HepG2 (cell line): ENCODE measurements at regions not wholly inside any gene's neighbourhood (a gene's known extent, or its start where the extent isn't known, plus 50 kb on each side); places are given as distances from the start of the nearest gene placed in this dataset.

Source experiments
- ATAC-seq: fragments of 200-7000 bp; cut with Tn5 transposase; 3 replicates; pipeline ENCODE4 v1.9.1; 2020; ENCODE audit warnings: mild to moderate bottlenecking, moderate library complexity
- BruUV-seq: library from RNA; stranded (reverse); fragments of 400-500 nt; replicated peaks from 2 replicates; lab custom pipeline; 2021; lab: Mats Ljungman, UMichigan
- CTCF ChIA-PET: fragments of 300-600 bp; formaldehyde crosslinking; extraction: SDS; loops from one replicate; lab custom pipeline; 2021; ENCODE audit warnings: low total read pairs, inconsistent platforms, low intra/inter-chr PET ratio; lab: Yijun Ruan, JAX
- POLR2A ChIA-PET: fragments of 350-600 bp; sonication (Branson Sonifier 250); formaldehyde crosslinking; loops from one replicate; lab custom pipeline; 2020; ENCODE audit warnings: antibody characterized with exemption, inconsistent platforms; lab: Yijun Ruan, JAX
- DNase-seq: peaks from one replicate; pipeline ENCODE4 v3.0.0-alpha.2; 2015; ENCODE audit warnings: low spot score
- FAIRE-seq: peaks from 3 replicates; lab custom pipeline; 2011; peaks lifted over from hg19 to GRCh38; lab: Jason Lieb, UNC
- H2AFZ ChIP-seq: one replicate; pipeline ENCODE4 v1.6.1; 2011; ENCODE audit warnings: low read length, inconsistent platforms
- H3K27ac ChIP-seq: fragments of 300-600 bp; 3 replicates; pipeline ENCODE4 v1.8.0; 2011; ENCODE audit warnings: mixed run types, mild to moderate bottlenecking, mixed read lengths, low read length, inconsistent platforms; ENCODE audit not compliant: insufficient read depth; ENCODE audit errors: extremely low read length
- H3K27me3 ChIP-seq, 2 experiments: fragments of 200-600 bp in 1 of 2; 2 replicates in 1 of 2; 3 replicates in 1 of 2; pipeline versions ENCODE4 v1.6.0 to v1.8.0; 2011; ENCODE audit warnings: low read length in 2 of 2, mild to moderate bottlenecking in 2 of 2, moderate library complexity in 2 of 2, inconsistent platforms in 1 of 2; ENCODE audit not compliant: insufficient read depth in 2 of 2, control insufficient read depth in 1 of 2
- H3K36me3 ChIP-seq, 2 experiments: fragments of 200-600 bp in 1 of 2; replicated peaks in 1 of 2; 2 replicates in 1 of 2; 3 replicates in 1 of 2; pipeline versions ENCODE4 v1.5.1 to v1.8.0; 2011; ENCODE audit warnings: low read length in 2 of 2, inconsistent platforms in 1 of 2; ENCODE audit not compliant: insufficient read depth in 2 of 2, control insufficient read depth in 1 of 2
- H3K4me1 ChIP-seq: 2 replicates; pipeline ENCODE4 v1.5.1; 2012; ENCODE audit warnings: low read length, inconsistent platforms; ENCODE audit not compliant: insufficient read depth
- H3K4me2 ChIP-seq: 2 replicates; pipeline ENCODE4 v1.6.0; 2011; ENCODE audit warnings: low read depth, low read length, inconsistent platforms
- H3K4me3 ChIP-seq, 3 experiments: fragments of 200-600 bp in 1 of 3; sonication (generic), shearing (Covaris generic) in 1 of 3; replicated peaks in 1 of 3; 2 replicates each; pipeline ENCODE4 v1.5.1; 2011 to 2016; ENCODE audit warnings: low read length in 3 of 3, inconsistent platforms in 2 of 3, low read depth in 2 of 3, mild to moderate bottlenecking in 2 of 3, control low read depth in 1 of 3, mixed read lengths in 1 of 3; ENCODE audit not compliant: insufficient read depth in 1 of 3
- H3K79me2 ChIP-seq: one replicate; pipeline ENCODE4 v1.6.1; 2011; ENCODE audit warnings: low read length, inconsistent platforms; ENCODE audit not compliant: insufficient read depth
- H3K9ac ChIP-seq: 2 replicates; pipeline ENCODE4 v1.6.0; 2011; ENCODE audit warnings: mild to moderate bottlenecking, low read depth, low read length, inconsistent platforms; ENCODE audit not compliant: insufficient read depth
- H3K9me3 ChIP-seq: 2 replicates; pipeline ENCODE4 v1.5.1; 2012; ENCODE audit warnings: mild to moderate bottlenecking, low read length
- H4K20me1 ChIP-seq: 2 replicates; pipeline ENCODE4 v1.6.0; 2011; ENCODE audit warnings: inconsistent platforms, mild to moderate bottlenecking, low read length, moderate library complexity; ENCODE audit not compliant: insufficient read depth
- AHR ChIP-seq: IDR thresholded peaks from 2 replicates; pipeline ENCODE4 v1.6.1; 2018; ENCODE audit warnings: missing genetic modification reagents, missing compliant biosample characterization
- BRCA1 ChIP-seq: sonication (generic); formaldehyde crosslinking; IDR thresholded peaks from 2 replicates; pipeline ENCODE4 v1.4.0; 2020; ENCODE audit warnings: missing genetic modification reagents
- CENPX ChIP-seq: sonication (generic); formaldehyde crosslinking; IDR thresholded peaks from 2 replicates; pipeline ENCODE4 v1.9.0; 2021; ENCODE audit warnings: mild to moderate bottlenecking, missing genetic modification reagents, moderate library complexity
- DNMT3B ChIP-seq: conservative IDR thresholded peaks from 2 replicates; pipeline ENCODE4 v1.6.1; 2016; ENCODE audit warnings: missing biosample characterization, control low read depth
- FOXA1 ChIP-seq, 2 experiments: fragments of 450-650 bp in 1 of 2; sonication (generic) in 1 of 2; formaldehyde crosslinking in 1 of 2; IDR thresholded peaks; 2 replicates each; pipeline versions ENCODE4 v1.4.0 to v1.6.1; 2016 to 2020; ENCODE audit warnings: missing genetic modification reagents in 1 of 2
- IKZF4 ChIP-seq: sonication (generic); formaldehyde crosslinking; IDR thresholded peaks from 2 replicates; pipeline ENCODE4 v1.5.1; 2020; ENCODE audit warnings: borderline replicate concordance, mild to moderate bottlenecking, low read depth, missing genetic modification reagents; ENCODE audit errors: not compliant biosample characterization
- KDM2A ChIP-seq: sonication (generic); formaldehyde crosslinking; IDR thresholded peaks from 2 replicates; pipeline ENCODE4 v1.4.0; 2020; ENCODE audit warnings: low read depth, missing genetic modification reagents, borderline replicate concordance
- KDM5A ChIP-seq: fragments of 200-600 bp; sonication (generic); IDR thresholded peaks from 2 replicates; pipeline ENCODE4 v1.7.0; 2018; ENCODE audit warnings: antibody characterized with exemption, mild to moderate bottlenecking, low read length, borderline replicate concordance
- MAFG ChIP-seq: sonication (generic); formaldehyde crosslinking; IDR thresholded peaks from 2 replicates; pipeline ENCODE4 v1.5.1; 2020; ENCODE audit warnings: mild to moderate bottlenecking, missing genetic modification reagents
- MTA3 ChIP-seq: sonication (generic); formaldehyde crosslinking; IDR thresholded peaks from 2 replicates; pipeline ENCODE4 v1.4.0; 2020; ENCODE audit warnings: missing genetic modification reagents
- PATZ1 ChIP-seq: sonication (generic); formaldehyde crosslinking; IDR thresholded peaks from 2 replicates; pipeline ENCODE4 v1.4.0; 2020; ENCODE audit warnings: missing genetic modification reagents
- REPIN1 ChIP-seq: sonication (generic); formaldehyde crosslinking; IDR thresholded peaks from 2 replicates; pipeline ENCODE4 v1.8.0; 2022; ENCODE audit warnings: missing genetic modification reagents, low read depth, mild to moderate bottlenecking, borderline replicate concordance
- SIX1 ChIP-seq: sonication (generic); formaldehyde crosslinking; IDR thresholded peaks from 2 replicates; pipeline ENCODE4 v1.4.0; 2020; ENCODE audit warnings: missing genetic modification reagents, borderline replicate concordance
- SP1 ChIP-seq, 2 experiments: fragments of 450-650 bp in 1 of 2; sonication (generic) in 1 of 2; formaldehyde crosslinking in 1 of 2; IDR thresholded peaks; 2 replicates each; pipeline versions ENCODE4 v1.4.0 to v1.6.1; 2016 to 2020; ENCODE audit warnings: missing genetic modification reagents in 1 of 2
- SP140L ChIP-seq: sonication (generic); formaldehyde crosslinking; IDR thresholded peaks from 2 replicates; pipeline ENCODE4 v1.4.0; 2020; ENCODE audit warnings: missing genetic modification reagents, borderline replicate concordance
- TERF1 ChIP-seq: sonication (generic); formaldehyde crosslinking; IDR thresholded peaks from 2 replicates; pipeline ENCODE4 v1.8.0; 2022; ENCODE audit warnings: mild to moderate bottlenecking, missing genetic modification reagents, moderate library complexity
- ZNF30 ChIP-seq: sonication (generic); formaldehyde crosslinking; IDR thresholded peaks from 2 replicates; pipeline ENCODE4 v1.5.0; 2020; ENCODE audit warnings: mild to moderate bottlenecking, missing genetic modification reagents
- ZNF567 ChIP-seq: sonication (generic); formaldehyde crosslinking; IDR thresholded peaks from 2 replicates; pipeline ENCODE4 v1.8.1; 2023; ENCODE audit warnings: mild to moderate bottlenecking, missing genetic modification reagents, borderline replicate concordance
- ZSCAN29 ChIP-seq: sonication (generic); formaldehyde crosslinking; conservative IDR thresholded peaks from 2 replicates; pipeline ENCODE4 v1.4.0; 2020; ENCODE audit warnings: mild to moderate bottlenecking, missing genetic modification reagents
- WGBS: methylation state at CpG from one replicate; pipeline ENCODE4 v1.1.6; 2017; ENCODE audit warnings: low lambda C conversion rate; 5-methylcytosine and 5-hydroxymethylcytosine counted together
- in situ Hi-C: cut with HindIII; loops from 2 replicates; pipeline ENCODE4 v1.10.0; 2017; ENCODE audit warnings: low pct_unique_long_range_greater_than_20kb; ENCODE audit not compliant: extremely low pct_ligation_motif_present
- intact Hi-C: fragments of 100-400 bp; cut with micrococcal nuclease; formaldehyde crosslinking; loops from one replicate; pipeline ENCODE4 v1.10.0; 2022; ENCODE audit not compliant: unreplicated experiment

GRCh38 chr3:106673926-106674569, 703.2 kb upstream of the CCDC54 start:
- ATAC-seq, result no peak
- Histone ChIP-seq H3K27me3 (no peaks in the 10 kb centered on the region; a peak in 1 of 5 replicates), H3K4me2 (no peak overlapping the region), H3K4me1 (no peaks in the 10 kb centered on the region), H2AFZ (no peak overlapping the region), H3K9ac (no peak overlapping the region), H3K4me3 (no peak overlapping the region), H3K27ac (no peak overlapping the region), H3K79me2 (no peaks in the 10 kb centered on the region), H3K9me3 (no peaks in the 10 kb centered on the region), H4K20me1 (no peaks in the 10 kb centered on the region), H3K36me3 (no peaks in the 10 kb centered on the region)
- WGBS, result 0% methylated on average over 2 of the region's 2 CpGs
- intact Hi-C loops (no loop called here), in situ Hi-C loops (no loop called here)
- BruUV-seq, result no TSS peak
- no peak for TF ChIP-seq IKZF4 (CRISPR knock-in tag)
- TF ChIP-seq CENPX (CRISPR knock-in tag), result no peak
- TF ChIP-seq MTA3 (CRISPR knock-in tag), result no peak
- TF ChIP-seq FOXA1 (IDR thresholded peaks at IDR 0.05), result no peak
- TF ChIP-seq FOXA1 (CRISPR knock-in tag; IDR thresholded peaks at IDR 0.05), result no peak
- no peak for TF ChIP-seq MAFG (CRISPR knock-in tag)
- TF ChIP-seq DNMT3B (CRISPR knock-in tag), result no peak
- TF ChIP-seq SIX1, result no peak
- no peak for TF ChIP-seq BRCA1
- TF ChIP-seq KDM2A (CRISPR knock-in tag), result no peak
- TF ChIP-seq ZNF30 (CRISPR knock-in tag), result no peak
- TF ChIP-seq PATZ1 (CRISPR knock-in tag), result no peak
- TF ChIP-seq AHR (CRISPR knock-in tag), result no peak
- TF ChIP-seq SP1 (IDR thresholded peaks at IDR 0.05), result no peak
- TF ChIP-seq SP1 (CRISPR knock-in tag; IDR thresholded peaks at IDR 0.05), result no peak
- TF ChIP-seq ZNF567 (CRISPR knock-in tag), result no peak
- no peak for TF ChIP-seq REPIN1 (CRISPR knock-in tag)
- no peak for TF ChIP-seq SP140L
- TF ChIP-seq KDM5A, result no peak
- TF ChIP-seq TERF1 (CRISPR knock-in tag), result no peak
- TF ChIP-seq ZSCAN29, result no peak
- POLR2A ChIA-PET, result no interaction called here
- DNase-seq, result no peak
- no peak for FAIRE-seq
- CTCF ChIA-PET, result no interaction called here
